ENCODE measurements at regions not wholly inside any gene's neighbourhood (a gene's known extent, or its start where the extent isn't known, plus 50 kb on each side); places are given as distances from the start of the nearest gene placed in this dataset.
"Not testable (repeated sequence)": the region's sequence is repeated elsewhere in the genome, so short reads cannot be mapped to it uniquely, and the experiment has no call there.

DNA sequence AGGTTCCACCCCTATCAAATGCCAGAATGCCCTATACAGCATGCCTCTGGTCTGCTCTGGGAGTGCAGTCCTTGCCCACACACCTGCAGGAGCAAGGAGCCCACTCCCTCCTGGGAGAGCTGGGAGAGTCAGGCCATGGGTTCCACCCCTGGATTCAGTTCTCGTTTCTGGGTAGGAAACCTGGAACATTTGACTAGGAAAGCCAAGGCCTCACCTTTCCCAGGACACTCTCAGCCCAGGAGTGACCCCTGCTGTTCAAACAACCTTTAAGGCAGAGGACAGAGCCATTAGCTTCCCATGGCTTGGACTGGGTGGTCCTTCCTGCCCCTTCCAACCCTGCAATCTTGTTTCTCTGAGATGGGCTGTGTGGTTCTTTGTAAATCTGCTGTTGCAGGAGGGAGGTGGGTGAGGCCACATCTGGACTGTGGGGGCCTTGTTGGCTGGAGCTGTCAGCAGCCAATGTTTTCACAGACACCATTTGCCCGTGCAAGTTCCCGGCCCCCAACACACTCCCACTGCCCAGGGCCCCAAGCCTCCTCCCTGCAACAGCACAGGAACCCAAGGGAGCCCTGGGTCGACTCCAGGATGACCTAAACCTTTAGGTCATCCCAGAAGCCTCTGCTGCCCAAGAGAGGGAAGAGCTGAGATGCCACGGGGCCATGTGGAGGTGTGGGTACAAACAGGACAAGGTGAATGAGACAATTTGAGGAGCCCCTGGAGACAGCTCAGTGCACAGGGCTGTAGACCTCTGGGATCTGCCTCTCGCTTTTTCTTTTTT lies 104.4 kb downstream of the PJA1 start:
- DNase-seq = no peak

DNA sequence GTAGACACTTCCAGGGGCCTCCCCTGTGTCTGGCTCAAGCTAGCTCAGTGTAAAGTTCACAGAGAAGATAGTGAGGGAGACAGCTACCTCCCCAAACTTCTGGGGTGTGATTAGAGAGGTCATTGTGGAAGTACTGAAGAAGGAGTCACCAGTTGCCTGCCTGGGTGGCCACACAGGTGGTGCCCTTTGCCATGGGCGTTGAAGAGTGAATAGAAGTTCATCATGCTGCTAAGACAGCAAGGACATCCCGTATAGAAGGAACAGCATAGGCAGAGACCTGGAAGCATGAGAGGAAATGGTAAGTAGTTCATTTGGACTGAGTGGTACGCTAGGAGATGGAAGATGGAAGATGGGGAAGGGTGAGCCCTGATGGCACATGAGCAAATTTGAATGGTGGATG lies 110.1 kb downstream of the PJA1 start:
- DNase-seq = no peak

DNA sequence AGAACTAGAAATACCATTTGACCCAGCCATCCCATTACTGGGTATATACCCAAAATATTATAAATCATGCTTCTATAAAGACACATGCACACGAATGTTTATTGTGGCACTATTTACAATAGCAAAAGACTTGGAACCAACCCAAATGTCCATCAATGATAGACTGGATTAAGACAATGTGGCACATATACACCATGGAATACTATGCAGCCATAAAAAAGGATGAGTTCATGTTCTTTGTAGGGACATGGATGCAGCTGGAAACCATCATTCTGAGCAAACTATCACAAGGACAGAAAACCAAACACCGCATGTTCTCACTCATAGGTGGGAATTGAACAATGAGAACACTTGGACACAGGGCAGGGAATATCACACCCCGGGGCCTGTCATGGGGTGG lies 110.8 kb downstream of the PJA1 start:
- not testable (repeated sequence) for DNase-seq

DNA sequence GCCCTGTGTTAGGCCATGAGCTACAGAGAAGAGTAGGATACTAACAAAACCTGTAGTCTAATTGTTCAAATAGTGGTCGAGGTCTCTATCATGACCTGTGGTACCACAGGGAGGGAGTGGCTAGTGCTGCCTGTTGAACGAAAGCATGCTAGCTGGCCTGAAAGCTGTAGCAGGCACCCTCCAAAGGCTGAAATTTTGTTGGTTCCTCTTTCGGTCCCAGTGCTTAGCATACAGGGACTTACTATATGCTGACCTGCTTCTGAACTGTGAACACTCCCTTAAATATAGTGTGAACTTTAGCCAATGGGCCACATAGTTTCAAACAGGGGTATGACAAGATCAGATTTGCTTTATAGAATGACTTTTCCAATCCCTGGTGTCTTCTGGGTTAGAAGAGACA lies 113.4 kb downstream of the PJA1 start:
- DNase-seq = no peak

DNA sequence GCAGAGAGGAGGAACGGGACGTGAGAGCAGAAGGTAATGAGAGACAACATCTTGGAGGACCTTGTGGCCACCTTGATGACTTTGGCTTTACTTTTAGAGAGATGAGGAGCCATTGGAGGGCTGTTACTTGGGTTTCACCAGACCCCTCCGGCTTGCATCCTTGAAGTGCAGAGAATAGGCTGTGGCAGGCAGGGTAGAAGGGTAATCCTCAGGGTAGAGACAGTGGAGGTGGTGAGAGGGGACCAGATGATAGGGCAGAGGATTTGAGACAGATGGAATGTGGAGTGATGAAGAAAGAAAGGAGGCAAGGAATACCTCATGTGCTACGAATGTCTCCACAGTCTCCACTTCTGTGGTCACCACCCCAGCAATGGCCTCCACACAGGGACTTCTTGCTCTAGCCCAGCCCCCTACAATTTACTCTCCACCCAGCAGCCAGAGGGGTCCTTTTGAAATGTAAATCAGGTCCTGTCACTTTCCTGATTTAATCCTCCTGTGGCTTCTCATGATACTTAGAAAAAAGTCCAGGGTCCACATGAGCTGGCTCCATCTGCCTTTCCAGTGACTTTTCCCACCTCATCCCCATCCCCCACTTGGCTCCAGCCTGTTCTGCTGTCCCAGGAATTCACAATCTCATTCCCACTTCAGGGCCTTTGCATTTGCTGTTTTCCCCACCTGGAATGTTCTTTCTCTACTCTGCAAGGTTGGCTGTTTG lies 115.0 kb downstream of the PJA1 start:
- DNase-seq = no peak

DNA sequence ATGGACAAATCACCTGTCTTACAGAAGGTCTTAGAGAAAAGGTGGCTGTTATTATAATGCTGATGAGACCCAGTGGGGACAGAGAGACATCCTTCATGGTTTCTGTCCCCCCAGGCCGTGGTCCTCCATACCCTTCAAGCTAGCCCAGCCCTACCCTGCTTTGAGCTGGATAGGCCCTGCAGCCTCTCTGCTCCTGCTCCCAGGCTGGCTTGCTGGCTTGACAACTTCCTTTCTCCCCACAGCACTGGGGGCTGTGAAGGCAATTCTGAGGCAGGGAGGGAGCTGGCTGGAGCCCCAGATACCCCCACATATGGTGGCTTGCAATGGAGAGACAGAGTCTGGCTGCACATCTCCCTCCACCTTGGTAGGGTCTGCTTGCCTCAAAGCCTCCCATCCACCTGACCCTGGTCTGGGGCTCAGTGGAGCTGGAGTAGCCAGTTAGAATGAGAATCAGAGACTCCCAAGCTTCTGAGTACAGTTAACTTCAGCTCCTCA lies 118.2 kb downstream of the PJA1 start:
- no peak for DNase-seq

DNA sequence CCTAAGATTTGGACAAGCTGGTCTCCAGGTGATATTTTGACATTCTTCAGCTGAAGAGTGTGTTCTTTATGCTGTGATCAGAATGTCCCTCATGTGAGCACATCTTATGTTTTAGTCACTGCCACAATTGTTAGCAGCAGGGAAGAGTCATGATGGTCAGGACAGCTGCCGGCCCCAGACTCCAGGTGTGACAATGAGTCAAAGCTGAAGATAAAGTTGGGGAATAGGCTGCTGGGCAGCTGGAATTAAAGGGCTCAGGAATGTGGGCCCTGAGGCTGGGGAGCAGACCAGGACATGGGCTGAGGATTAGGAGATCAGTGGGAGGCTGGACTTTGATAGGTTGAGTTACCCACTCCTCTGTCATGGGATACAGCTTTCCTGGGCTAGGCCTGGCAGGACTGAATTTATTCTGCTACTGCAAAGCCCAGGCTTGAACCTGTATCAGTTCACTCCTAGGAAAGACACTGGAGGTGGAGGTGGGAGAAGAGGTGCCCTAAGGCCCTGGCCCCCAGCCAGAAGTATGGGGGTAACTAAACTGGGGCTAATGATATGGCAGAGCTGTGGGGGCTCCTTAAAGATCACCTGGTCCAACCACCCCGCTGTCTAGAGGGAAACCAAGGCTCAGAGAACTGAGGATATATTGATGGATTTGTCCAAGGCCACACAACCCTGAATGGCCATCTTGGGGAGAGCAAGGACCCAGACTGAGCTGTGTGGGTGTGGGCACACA lies 119.5 kb downstream of the PJA1 start:
- no peak for DNase-seq

DNA sequence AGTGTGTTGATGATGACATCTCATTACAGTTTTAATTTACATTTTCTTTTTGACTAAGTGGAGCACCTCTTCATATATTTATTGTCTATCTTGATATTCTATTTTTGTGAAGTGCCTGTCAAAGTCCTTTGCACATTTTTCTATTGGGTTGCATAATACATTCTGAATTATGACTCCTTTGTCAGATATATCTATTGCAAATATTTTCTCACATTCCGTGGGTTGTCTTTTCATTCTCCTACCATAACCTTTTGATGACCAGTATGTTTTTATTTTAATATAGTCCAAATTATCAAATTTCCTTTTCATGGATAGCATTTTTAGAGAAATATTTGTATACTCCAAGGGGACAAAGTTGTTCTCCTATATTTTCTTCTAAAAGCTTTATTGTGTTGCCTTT lies 126.4 kb downstream of the PJA1 start:
- DNase-seq = no peak

DNA sequence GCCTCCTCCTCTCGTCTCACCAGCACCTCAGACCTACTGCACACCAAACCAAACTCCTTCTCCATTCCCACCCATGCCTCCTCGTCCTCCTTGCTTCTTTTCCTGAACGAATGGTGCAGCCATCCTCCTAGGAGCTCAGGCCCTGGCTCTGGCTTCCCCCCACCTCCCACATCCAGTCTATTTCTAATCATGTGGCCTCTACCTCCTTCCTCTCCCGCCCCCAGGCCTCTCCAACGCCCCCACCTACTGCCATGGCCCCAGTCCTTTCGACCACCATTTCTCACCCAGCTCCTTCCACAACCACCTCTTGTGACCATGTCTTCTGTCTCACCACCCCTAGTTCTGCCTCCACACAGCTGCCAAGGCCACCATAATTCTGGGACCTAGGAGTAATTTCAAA lies 127.1 kb downstream of the PJA1 start:
- DNase-seq = no peak

DNA sequence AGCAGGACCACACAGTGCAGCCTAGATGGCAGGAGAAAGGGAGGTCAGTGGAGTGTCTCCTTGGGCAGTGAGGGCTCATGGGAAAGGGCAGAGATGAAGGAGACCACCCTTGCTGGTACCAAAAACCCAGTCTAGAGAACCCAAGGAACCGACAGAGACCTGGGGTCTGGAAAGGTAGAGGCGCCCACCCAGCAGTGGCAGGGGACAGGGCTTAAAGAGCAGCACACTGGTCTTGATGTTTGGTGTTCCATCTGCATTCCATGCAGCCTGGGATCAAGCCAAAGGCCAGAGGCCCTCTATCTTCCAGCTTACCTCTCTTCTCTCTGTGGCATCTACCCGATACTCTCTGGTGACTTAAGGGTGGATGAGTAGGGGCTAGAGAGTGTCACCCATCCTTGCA lies 127.5 kb downstream of the PJA1 start:
- DNase-seq = no peak

DNA sequence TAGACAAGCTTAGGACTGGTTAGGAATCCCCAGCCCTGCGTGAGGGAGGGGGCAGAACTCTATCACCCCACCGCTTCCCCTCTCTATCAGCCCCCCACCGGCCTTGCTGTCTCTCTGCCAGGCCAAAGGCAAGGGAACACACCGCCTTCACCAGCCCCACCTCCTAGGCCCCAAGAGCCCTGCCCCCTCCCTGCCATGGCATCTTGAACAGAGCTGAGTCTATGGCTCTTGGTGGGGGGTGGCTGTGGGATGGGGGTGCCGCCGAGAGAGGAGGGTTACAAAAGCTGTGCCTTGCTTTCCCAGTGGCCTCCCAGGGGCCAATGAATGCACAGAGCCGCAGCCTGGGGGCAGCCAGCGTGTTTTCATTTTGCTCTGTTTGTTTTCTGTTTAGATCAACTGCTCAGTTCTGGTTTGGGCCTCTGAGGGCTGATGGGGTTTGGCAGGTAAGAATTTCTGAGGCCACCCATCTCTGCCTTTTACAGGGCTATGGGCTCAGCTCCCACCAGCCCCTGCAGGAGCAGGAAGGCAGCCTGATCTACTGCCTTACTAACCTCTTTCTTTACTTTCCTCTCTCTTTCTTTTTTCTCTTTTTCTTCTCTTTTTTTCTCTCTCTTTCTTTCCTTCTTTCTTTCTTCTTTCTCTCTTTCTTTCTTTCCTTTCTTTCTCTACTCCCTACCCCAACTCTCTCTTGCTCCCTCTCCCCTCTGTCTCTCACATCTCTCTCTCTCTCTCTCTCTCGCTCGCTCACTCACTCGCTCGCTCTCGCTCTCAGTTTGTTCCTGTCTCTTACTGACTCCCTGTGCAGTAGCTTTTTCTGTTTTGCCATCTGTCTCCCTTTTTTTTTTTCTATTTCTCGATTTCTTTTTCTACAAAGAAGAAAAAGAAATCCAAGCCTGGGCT lies 128.3 kb downstream of the PJA1 start:
- DNase-seq = no peak

DNA sequence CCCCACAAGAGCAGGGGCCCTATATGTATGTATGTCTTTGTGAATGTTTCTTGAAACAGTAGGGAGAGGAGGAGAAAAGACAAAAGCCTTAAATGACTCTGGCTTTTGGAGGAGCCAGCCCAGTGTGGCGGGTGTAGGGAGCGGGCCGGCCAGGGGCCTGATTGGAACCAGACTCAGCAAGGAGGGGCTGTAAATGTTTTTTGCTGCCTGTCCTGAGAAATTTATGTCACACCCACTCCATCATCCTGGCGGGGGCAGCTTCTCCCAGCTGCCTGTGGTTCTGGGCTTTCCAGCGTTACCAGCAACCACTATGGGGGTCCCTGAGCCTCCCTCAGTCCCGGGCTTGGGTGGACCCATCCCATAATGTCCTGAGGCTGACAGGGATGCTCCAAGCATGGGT lies 130.8 kb downstream of the PJA1 start:
- no peak for DNase-seq

DNA sequence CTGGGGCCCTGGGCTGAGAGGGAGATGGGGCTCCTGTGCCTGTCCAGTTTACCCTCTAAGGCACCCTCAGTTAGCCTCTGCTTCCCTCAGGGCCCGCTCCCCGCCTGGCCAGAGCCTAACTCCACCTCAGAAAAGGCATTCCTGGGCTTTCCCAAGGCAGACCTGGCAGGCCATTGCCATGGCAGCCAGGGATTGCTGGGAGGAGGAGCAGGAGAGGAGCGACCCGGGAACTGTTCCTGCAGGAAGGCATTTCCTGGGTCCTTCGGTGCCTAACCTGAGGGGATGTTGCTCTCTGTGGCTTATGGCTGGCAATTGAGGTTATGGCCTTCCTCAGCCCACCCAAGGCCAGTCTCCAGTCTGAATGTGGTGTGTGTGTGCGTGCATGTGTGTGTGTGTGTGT lies 131.3 kb downstream of the PJA1 start:
- no peak for DNase-seq

DNA sequence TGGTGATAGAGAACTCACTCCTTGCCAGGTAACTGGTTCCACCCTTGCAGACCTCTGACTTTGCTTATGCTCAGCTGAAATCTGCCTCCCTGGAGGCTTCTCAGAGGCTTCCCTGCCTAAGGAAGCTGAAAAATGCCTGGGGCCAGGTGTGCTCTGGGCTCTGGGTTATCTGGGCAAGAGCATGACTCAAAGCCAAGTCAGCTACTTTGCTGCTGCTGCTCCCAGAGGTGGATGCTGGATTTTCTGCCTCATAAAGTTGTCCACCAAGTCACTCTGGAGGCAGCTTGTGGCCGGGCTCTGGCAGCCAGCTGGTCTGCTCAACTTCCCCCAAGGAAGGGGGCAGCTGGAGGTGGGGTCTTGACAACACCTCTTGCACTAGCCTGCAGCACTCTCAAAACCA lies 132.7 kb downstream of the PJA1 start:
- no peak for DNase-seq

DNA sequence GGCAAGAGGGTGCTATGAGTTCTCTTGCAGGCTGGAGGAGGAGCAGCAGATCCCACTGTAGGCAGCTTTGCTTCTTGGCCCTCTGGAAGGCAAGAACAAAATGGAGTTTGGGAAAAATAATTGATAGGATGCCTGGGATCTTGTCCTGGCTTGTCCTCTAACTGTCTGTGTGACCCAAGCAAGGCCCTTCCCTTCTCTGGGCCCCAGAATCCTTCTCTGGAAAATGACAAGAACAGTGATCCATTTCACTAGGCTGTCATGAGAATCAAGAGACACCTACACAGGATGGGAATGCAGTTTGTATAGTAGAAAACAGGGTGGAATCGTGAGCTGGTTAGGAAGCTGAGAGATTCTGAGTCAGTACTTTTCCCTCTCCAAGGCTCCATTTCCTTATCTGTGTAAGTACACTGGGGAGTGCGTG lies 133.3 kb downstream of the PJA1 start:
- DNase-seq = no peak

DNA sequence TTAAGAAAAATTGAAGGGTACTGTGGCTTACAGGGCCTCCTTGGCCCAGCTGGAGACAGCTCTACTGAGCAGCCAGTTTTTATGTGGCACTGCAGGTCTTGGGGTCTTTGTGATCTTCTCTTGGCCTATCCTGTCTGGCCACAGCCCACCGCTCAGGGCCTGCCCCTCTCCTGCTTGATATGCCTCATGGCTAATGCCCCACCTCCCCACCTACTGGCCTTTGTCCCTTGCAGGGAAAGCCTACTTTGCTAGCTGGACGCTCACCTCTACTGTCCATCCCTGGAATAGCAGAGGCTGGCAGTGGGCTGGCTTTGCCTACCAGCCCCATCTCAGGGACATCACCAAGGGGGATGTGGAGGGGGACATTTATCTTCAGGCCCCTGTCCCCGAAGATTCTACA lies 134.1 kb downstream of the PJA1 start:
- DNase-seq = no peak

DNA sequence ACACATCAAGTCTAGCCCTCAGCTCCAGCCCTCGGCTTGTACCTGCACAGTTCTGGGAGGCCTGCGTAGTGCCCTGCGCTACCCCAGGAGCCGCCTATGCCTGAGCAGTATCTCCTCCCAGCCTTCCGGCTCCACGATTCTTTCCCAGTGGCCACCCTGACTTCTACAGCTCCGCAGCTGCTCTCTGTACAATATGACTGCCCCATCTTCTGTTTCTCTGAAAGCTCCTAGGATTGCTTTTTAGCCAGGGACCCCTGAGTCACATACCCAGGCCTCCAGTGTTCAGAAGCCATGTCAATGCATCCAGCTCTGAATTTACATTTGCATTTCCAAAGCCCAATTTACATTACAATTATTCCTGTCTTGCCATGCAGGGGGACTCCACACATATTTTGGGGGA lies 135.5 kb downstream of the PJA1 start:
- no peak for DNase-seq

DNA sequence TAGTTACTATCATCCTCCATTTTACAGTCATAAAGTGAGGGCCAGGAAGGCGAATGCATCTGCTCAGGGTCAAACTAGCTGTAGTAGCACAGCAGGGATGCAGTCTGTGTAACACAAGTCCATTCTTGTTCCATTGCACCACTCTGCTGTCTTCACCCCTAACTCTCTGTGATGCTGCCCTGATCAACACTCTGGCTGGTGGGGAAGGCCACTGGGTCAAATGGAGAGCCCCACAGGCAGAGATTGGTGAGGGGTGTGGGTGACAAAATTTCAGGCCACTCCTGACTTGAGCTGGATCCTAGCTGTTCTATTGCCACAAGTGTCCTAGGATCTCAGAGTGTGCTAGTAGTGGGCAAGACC lies 136.5 kb downstream of the PJA1 start:
- no peak for DNase-seq

DNA sequence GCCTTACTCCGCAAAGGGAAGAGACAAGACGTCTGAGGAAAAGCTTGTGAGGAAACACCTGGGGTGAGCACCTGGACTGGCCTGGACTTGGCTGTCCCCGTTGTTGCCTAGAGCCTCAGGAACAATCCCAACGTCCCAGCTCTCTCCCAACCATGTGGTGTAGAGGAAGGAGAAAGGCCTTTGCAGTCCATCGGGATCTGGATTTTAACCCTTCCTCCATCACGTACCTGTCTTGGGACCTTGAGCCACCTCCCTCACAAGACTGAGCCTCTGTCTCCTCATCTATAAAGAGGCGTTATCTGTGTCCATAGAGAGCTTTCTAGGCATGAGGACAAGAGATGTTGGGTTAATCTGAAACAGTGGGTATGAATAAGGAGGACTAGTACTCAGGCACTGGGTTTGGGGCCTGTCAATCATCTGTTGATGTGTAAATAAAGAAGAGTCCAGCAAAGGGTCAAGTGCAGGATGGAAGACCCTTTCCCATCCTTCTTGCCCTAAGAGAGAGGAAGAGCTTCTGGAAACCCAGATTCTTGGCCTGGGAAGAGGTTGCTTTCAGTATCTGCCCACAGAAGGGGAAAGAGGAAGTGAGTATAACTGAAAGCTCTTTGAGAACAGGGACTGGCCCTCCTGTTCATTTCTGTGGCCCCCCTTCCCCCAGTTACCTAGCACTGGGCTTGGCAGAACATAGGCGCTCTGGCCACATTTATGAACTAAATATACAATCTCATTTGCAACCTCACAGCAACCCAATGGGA lies 137.1 kb downstream of the PJA1 start:
- no peak for DNase-seq

DNA sequence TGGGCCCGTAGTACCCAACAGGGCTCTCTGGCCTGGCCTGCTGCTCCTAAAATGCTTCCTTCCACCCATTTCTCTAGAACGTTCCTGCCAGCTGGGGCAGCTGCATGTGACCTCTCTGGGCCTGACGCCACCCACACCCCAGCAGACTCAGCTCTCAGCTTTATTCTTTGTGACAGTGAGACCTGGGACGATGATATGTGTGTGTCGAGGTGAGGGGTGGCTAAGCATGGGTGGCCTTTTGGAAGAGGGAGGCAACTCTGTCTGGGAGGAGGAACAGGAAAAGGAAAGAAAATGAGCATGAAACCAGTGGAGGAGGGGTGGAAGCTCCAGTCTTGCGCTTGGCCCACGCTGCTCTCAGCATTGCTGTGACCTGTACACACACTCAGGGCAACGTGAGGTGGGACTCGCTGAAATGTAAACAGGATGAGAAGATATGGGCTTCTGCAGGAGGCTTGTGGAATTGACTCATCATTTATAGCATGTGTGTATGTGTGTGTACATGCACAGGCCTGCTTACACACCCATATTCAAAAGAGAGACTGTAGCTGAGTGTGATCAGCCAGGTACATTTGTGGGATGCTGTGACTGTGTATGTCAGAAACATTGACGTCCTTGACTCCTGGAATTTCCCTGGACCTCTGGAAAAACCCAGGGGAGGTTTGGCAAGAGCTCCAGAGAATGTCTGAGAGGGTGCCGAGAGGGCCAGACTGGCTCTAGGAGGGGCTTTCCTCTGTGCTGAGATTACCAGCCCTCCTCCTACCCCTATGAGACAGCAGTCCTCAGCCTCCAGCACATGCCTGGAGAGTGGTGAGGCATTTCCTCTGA lies 137.9 kb downstream of the PJA1 start:
- no peak for DNase-seq

DNA sequence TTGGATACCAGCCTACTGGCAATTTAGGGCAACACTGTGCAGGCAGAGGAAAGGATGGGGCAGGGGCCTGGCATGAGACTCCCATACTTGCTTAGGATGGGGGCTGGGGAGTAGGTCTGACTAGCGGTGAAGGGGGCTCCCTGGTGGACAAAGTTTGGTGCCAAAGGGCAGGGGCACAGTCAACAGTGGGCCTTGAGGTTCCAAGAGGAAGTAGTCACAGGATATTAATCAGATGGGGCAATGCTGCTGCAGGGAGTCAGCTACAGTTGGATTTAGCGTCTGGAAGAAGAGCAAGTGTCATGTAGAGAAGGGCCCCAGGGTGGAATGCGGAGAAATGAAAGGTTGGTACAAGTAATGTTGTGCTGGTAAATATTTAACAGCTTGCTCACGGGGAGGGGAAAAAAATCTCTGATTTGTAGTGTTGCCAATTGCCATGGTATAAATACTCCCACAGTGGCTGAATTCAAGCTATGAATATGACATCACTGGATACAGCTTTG lies 139.4 kb downstream of the PJA1 start:
- DNase-seq = no peak

All from amniotic stem cell (primary cell).